ENCODE measurements at regions not wholly inside any gene's neighbourhood (a gene's known extent, or its start where the extent isn't known, plus 50 kb on each side); places are given as distances from the start of the nearest gene placed in this dataset.

DNA sequence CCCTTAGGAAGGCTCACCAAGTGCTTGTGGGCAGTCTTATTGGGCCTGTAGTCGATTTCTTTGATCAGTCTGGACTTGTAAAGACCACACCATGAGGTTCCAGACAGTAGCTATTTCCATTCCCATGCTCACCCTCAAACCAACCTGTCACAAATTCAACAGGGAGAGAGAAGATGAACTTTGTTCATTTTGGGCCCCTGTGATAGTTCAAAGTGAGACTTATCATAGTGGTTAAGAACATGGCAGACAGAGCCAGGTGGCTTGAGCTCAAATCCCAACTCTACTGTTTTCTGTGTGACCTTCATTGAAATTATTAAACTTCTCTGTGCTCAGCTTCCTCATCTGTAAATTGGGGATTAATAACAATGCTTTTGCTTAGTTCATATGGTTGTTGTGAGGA, 53.9 kb upstream of the CTLA4 start:
- DNase-seq (ENCODE audit: low spot score), result no peak

DNA sequence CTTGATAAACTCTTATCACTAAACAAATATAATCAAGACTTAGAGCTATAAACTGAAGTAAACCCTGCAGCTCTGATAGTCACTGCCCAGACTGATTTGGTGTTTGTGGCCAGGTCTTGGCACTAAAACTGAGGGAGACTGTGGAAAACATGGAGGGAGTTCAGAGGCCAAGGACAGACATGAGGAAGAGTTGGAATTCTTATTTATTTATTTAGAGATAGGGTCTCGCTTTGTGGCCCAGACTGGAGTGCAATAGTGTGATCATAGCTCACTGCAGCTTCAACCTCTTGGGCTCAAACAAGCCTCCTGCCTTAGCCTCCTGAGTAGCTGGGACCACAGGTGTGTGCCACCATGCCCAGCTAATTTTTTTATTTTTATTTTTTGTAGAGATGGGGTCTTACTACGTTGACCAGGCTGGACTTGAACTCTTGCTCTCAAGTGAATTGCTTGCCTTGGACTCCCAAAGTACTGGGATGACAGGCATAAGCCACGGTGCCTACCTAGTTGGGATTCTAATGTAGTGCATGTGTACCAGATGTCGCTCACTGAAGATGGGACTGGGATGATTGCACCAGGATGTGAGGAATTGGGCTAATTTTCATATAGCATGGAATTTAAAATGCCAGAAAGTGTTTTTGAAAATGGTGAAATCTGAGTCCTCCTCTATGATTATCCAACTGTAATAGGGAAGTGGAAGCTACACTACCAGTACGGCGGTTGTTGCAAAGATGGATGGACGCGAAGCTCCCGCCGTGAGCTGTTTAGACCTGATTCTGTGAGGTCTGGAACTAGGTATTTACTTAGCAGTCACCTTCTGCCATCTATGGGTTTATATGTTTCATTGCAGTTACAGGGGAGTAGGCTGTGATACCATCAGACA, 52.7 kb upstream of the CTLA4 start:
- peak; percentile 74 for DNase-seq (ENCODE audit: low spot score)

- no peak for DNase-seq (ENCODE audit: low spot score)
Observed at GRCh38 chr2:203815541-203815898, 52.1 kb upstream of the CTLA4 start.

DNA sequence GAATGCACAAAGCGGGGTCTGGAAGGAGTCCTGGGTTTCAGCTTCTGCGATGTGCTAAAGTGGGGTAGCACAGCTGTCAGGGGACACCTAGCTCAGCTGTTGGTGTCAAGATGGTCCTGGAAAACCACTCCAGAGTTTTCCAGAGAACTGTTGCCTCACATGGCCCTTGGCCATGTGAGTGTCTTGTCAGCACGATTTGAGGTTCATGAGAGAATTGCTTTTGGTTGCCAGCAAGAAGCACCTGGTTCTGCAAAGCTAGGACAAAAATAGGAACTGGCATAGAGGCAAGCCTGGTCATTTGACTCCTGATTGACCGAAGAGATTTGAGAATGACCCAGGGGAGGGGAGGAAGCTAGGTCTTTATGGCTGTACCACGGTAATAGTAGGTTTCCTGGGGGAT, 50.4 kb upstream of the CTLA4 start:
- DNase-seq (ENCODE audit: low spot score), result no peak

All from cerebellar cortex (tissue), 1 donor.